ENCODE measurements at regions not wholly inside any gene's neighbourhood (a gene's known extent, or its start where the extent isn't known, plus 50 kb on each side); places are given as distances from the start of the nearest gene placed in this dataset.
"Not testable (repeated sequence)": the region's sequence is repeated elsewhere in the genome, so short reads cannot be mapped to it uniquely, and the experiment has no call there.

GRCh38 chr4:72690771-72691170 is 121.8 kb upstream of the ADAMTS3 start:
- no peak overlapping the region for H3K27ac Mint-ChIP-seq
- no peak for ATAC-seq
- H3K27me3 Mint-ChIP-seq, result peaks cover 0 to 5% of the 10 kb centered on the region in 2 donors
- H3K36me3 Mint-ChIP-seq, result no peaks in the 10 kb centered on the region
- no peaks in the 10 kb centered on the region for H3K4me1 Mint-ChIP-seq (ENCODE audit: low read depth in 2 of 2)
- peaks cover 3% of the 10 kb centered on the region for H3K9me3 Mint-ChIP-seq
- no peak for DNase-seq (ENCODE audit: low spot score)
- no peak overlapping the region for H3K4me3 Mint-ChIP-seq

- Mint-ChIP-seq H3K4me1 (ENCODE audit: low read depth in 2 of 2) (no peaks in the 10 kb centered on the region), H3K4me3 (no peak overlapping the region), H3K9me3 (peaks cover 3% of the 10 kb centered on the region), H3K27me3 (no peaks in the 10 kb centered on the region), H3K36me3 (no peaks in the 10 kb centered on the region), H3K27ac (no peak overlapping the region)
- ATAC-seq (no peak), DNase-seq (ENCODE audit: low spot score) (no peak)
These were observed 120.9 kb upstream of the ADAMTS3 start for GRCh38 chr4:72689923-72690322.

- H3K4me3 Mint-ChIP-seq; ATAC-seq; H3K4me1 Mint-ChIP-seq (ENCODE audit: low read depth in 2 of 2); H3K36me3 Mint-ChIP-seq; H3K27ac Mint-ChIP-seq; H3K27me3 Mint-ChIP-seq; DNase-seq (ENCODE audit: low spot score): not testable (repeated sequence)
- H3K9me3 Mint-ChIP-seq, result peaks cover 18% of the 10 kb centered on the region
These were observed 117.4 kb upstream of the ADAMTS3 start for GRCh38 chr4:72686390-72686789.

- no peaks in the 10 kb centered on the region for H3K27me3 Mint-ChIP-seq
- H3K36me3 Mint-ChIP-seq, result peaks cover 4% of the 10 kb centered on the region
- H3K27ac Mint-ChIP-seq, result no peak overlapping the region
- H3K9me3 Mint-ChIP-seq, result peaks cover 17% of the 10 kb centered on the region
- H3K4me3 Mint-ChIP-seq, result no peak overlapping the region
- ATAC-seq, result no peak
- no peaks in the 10 kb centered on the region for H3K4me1 Mint-ChIP-seq (ENCODE audit: low read depth in 2 of 2)
- DNase-seq (ENCODE audit: low spot score), result no peak
These were observed 110.6 kb upstream of the ADAMTS3 start for GRCh38 chr4:72679666-72680065.

- H3K9me3 Mint-ChIP-seq, result peaks cover 9% of the 10 kb centered on the region
- no peak overlapping the region for H3K27ac Mint-ChIP-seq
- no peaks in the 10 kb centered on the region for H3K27me3 Mint-ChIP-seq
- ATAC-seq, result no peak
- H3K4me1 Mint-ChIP-seq (ENCODE audit: low read depth in 2 of 2), result no peaks in the 10 kb centered on the region
- H3K36me3 Mint-ChIP-seq, result no peaks in the 10 kb centered on the region
- no peak overlapping the region for H3K4me3 Mint-ChIP-seq
- DNase-seq (ENCODE audit: low spot score), result no peak
These were observed 108.9 kb upstream of the ADAMTS3 start for GRCh38 chr4:72677886-72678285.

- DNase-seq (ENCODE audit: low spot score), result no peak
- no peak for ATAC-seq
- Mint-ChIP-seq H3K4me3 (no peak overlapping the region), H3K36me3 (no peaks in the 10 kb centered on the region), H3K4me1 (ENCODE audit: low read depth in 2 of 2) (no peaks in the 10 kb centered on the region), H3K27me3 (no peaks in the 10 kb centered on the region), H3K9me3 (peaks cover 8% of the 10 kb centered on the region), H3K27ac (no peak overlapping the region)
These were observed 108.2 kb upstream of the ADAMTS3 start for GRCh38 chr4:72677265-72677664.

- Mint-ChIP-seq H3K36me3 (no peaks in the 10 kb centered on the region), H3K27ac (no peak overlapping the region), H3K4me1 (ENCODE audit: low read depth in 2 of 2) (no peaks in the 10 kb centered on the region), H3K27me3 (no peaks in the 10 kb centered on the region), H3K4me3 (no peak overlapping the region), H3K9me3 (no peaks in the 10 kb centered on the region)
- ATAC-seq (no peak), DNase-seq (ENCODE audit: low spot score) (no peak)
These were observed 103.0 kb upstream of the ADAMTS3 start for GRCh38 chr4:72671980-72672379.

- Mint-ChIP-seq H3K36me3 (no peaks in the 10 kb centered on the region), H3K9me3 (no peaks in the 10 kb centered on the region), H3K27ac (no peak overlapping the region), H3K4me1 (ENCODE audit: low read depth in 2 of 2) (no peaks in the 10 kb centered on the region), H3K4me3 (no peak overlapping the region), H3K27me3 (no peaks in the 10 kb centered on the region)
- DNase-seq (ENCODE audit: low spot score) (no peak), ATAC-seq (no peak)
These were observed 101.5 kb upstream of the ADAMTS3 start for GRCh38 chr4:72670521-72670920.

GRCh38 chr4:72666910-72667309 is 97.9 kb upstream of the ADAMTS3 start:
- DNase-seq (ENCODE audit: low spot score), result no peak
- no peak for ATAC-seq
- H3K27me3 Mint-ChIP-seq, result peaks cover 0 to 5% of the 10 kb centered on the region in 2 donors
- H3K27ac Mint-ChIP-seq, result no peak overlapping the region
- peaks cover 5% of the 10 kb centered on the region for H3K9me3 Mint-ChIP-seq
- no peaks in the 10 kb centered on the region for H3K4me1 Mint-ChIP-seq (ENCODE audit: low read depth in 2 of 2)
- H3K36me3 Mint-ChIP-seq, result no peaks in the 10 kb centered on the region
- no peak overlapping the region for H3K4me3 Mint-ChIP-seq

GRCh38 chr4:72665171-72665968 is 96.3 kb upstream of the ADAMTS3 start:
- Mint-ChIP-seq H3K9me3 (peaks cover 5% of the 10 kb centered on the region), H3K4me3 (no peak overlapping the region), H3K27me3 (peaks cover 0 to 5% of the 10 kb centered on the region in 2 donors), H3K4me1 (ENCODE audit: low read depth in 2 of 2) (no peaks in the 10 kb centered on the region), H3K27ac (no peak overlapping the region), H3K36me3 (no peaks in the 10 kb centered on the region)
- ATAC-seq, result no peak
- no peak for DNase-seq (ENCODE audit: low spot score)

GRCh38 chr4:72663828-72664227 is 94.8 kb upstream of the ADAMTS3 start:
- no peaks in the 10 kb centered on the region for H3K36me3 Mint-ChIP-seq
- no peak overlapping the region for H3K4me3 Mint-ChIP-seq
- H3K27ac Mint-ChIP-seq, result no peak overlapping the region
- H3K9me3 Mint-ChIP-seq, result peaks cover 5% of the 10 kb centered on the region
- H3K4me1 Mint-ChIP-seq (ENCODE audit: low read depth in 2 of 2), result no peaks in the 10 kb centered on the region
- peaks cover 0 to 5% of the 10 kb centered on the region in 2 donors for H3K27me3 Mint-ChIP-seq
- no peak for DNase-seq (ENCODE audit: low spot score)
- ATAC-seq, result no peak

GRCh38 chr4:72661830-72662229 is 92.8 kb upstream of the ADAMTS3 start:
- no peaks in the 10 kb centered on the region for H3K36me3 Mint-ChIP-seq
- no peaks in the 10 kb centered on the region for H3K4me1 Mint-ChIP-seq (ENCODE audit: low read depth in 2 of 2)
- ATAC-seq (no peak), DNase-seq (ENCODE audit: low spot score) (no peak)
- H3K27ac Mint-ChIP-seq, result no peak overlapping the region
- no peak overlapping the region for H3K4me3 Mint-ChIP-seq
- peaks cover 8% of the 10 kb centered on the region for H3K9me3 Mint-ChIP-seq
- H3K27me3 Mint-ChIP-seq, result peaks cover 0 to 5% of the 10 kb centered on the region in 2 donors

GRCh38 chr4:72641611-72642010 is 72.6 kb upstream of the ADAMTS3 start:
- no peak overlapping the region for H3K27ac Mint-ChIP-seq
- no peaks in the 10 kb centered on the region for H3K9me3 Mint-ChIP-seq
- H3K36me3 Mint-ChIP-seq, result no peaks in the 10 kb centered on the region
- no peaks in the 10 kb centered on the region for H3K4me1 Mint-ChIP-seq (ENCODE audit: low read depth in 2 of 2)
- DNase-seq (ENCODE audit: low spot score), result no peak
- no peak for ATAC-seq
- no peaks in the 10 kb centered on the region for H3K27me3 Mint-ChIP-seq
- H3K4me3 Mint-ChIP-seq, result no peak overlapping the region

GRCh38 chr4:72636866-72637265 is 67.8 kb upstream of the ADAMTS3 start:
- not testable (repeated sequence) for ATAC-seq; H3K36me3 Mint-ChIP-seq; H3K4me3 Mint-ChIP-seq; H3K9me3 Mint-ChIP-seq; H3K4me1 Mint-ChIP-seq (ENCODE audit: low read depth in 2 of 2); H3K27me3 Mint-ChIP-seq; H3K27ac Mint-ChIP-seq; DNase-seq (ENCODE audit: low spot score)

- H3K9me3 Mint-ChIP-seq; DNase-seq (ENCODE audit: low spot score); H3K27ac Mint-ChIP-seq; ATAC-seq; H3K4me1 Mint-ChIP-seq (ENCODE audit: low read depth in 2 of 2); H3K27me3 Mint-ChIP-seq; H3K36me3 Mint-ChIP-seq; H3K4me3 Mint-ChIP-seq: not testable (repeated sequence)
These were observed 66.9 kb upstream of the ADAMTS3 start for GRCh38 chr4:72635931-72636330.

Measured in natural killer cell treated with Interleukin-12 subunit alpha and Interleukin-12 subunit beta and Interleukin-15 and Interleukin-18, amount 100 ng/mL, for 72 hours (primary cell).